Neural progenitor cell (in vitro differentiated cells): ENCODE measurements at regions not wholly inside any gene's neighbourhood (a gene's known extent, or its start where the extent isn't known, plus 50 kb on each side); places are given as distances from the start of the nearest gene placed in this dataset.

Experiments used
- DNase-seq: peaks from one replicate; pipeline ENCODE4 v3.0.0-alpha.2; 2016; ENCODE audit warnings: low spot score
- H2AFZ ChIP-seq: fragments of 200-600 bp; sonication (generic); replicated peaks from 2 replicates; pipeline ENCODE4 v1.6.1; 2016; ENCODE audit warnings: antibody characterized with exemption
- H3F3A ChIP-seq: fragments of 200-600 bp; sonication (generic); 2 replicates; pipeline ENCODE4 v1.6.1; 2016; ENCODE audit warnings: antibody characterized with exemption, low read depth
- H3K27ac ChIP-seq: fragments of 200-600 bp; sonication (generic); 2 replicates; pipeline ENCODE4 v1.5.1; 2016; ENCODE audit warnings: mild to moderate bottlenecking
- H3K27me3 ChIP-seq: fragments of 200-600 bp; sonication (generic); 2 replicates; pipeline ENCODE4 v1.6.1; 2016; ENCODE audit warnings: mild to moderate bottlenecking, moderate library complexity
- H3K36me3 ChIP-seq: fragments of 200-600 bp; sonication (generic); 2 replicates; pipeline ENCODE4 v1.5.1; 2016
- H3K4me1 ChIP-seq: fragments of 200-600 bp; sonication (generic); 2 replicates; pipeline ENCODE4 v1.6.1; 2016; ENCODE audit warnings: mixed run types
- H3K4me2 ChIP-seq: fragments of 200-600 bp; sonication (generic); 2 replicates; pipeline ENCODE4 v1.6.1; 2016
- H3K4me3 ChIP-seq: fragments of 200-600 bp; sonication (generic); 2 replicates; pipeline ENCODE4 v1.5.1; 2016
- H3K79me2 ChIP-seq: fragments of 200-600 bp; sonication (generic); 2 replicates; pipeline ENCODE4 v1.6.1; 2016; ENCODE audit warnings: low read depth
- H3K9ac ChIP-seq: fragments of 200-600 bp; sonication (generic); 2 replicates; pipeline ENCODE4 v1.6.1; 2016
- H3K9me3 ChIP-seq: fragments of 200-600 bp; sonication (generic); 2 replicates; pipeline ENCODE4 v1.5.1; 2016; ENCODE audit warnings: low read depth
- H4K20me1 ChIP-seq: fragments of 200-600 bp; sonication (generic); 2 replicates; pipeline ENCODE4 v1.6.1; 2016; ENCODE audit warnings: low read depth
- H3K27ac Mint-ChIP-seq: 3 replicates; pipeline ENCODE4 v1.8.0; 2021; ENCODE audit warnings: mixed read lengths
- H3K27me3 Mint-ChIP-seq: 2 replicates; pipeline ENCODE4 v1.8.0; 2022; ENCODE audit warnings: low read depth, mild to moderate bottlenecking, inconsistent platforms, moderate library complexity, mixed read lengths; ENCODE audit not compliant: insufficient read depth
- H3K36me3 Mint-ChIP-seq: 3 replicates; pipeline ENCODE4 v1.8.0; 2021; ENCODE audit warnings: mixed read lengths
- H3K4me1 Mint-ChIP-seq: 3 replicates; pipeline ENCODE4 v1.8.0; 2021; ENCODE audit warnings: mixed read lengths
- H3K4me3 Mint-ChIP-seq: 3 replicates; pipeline ENCODE4 v1.8.0; 2021; ENCODE audit warnings: mild to moderate bottlenecking, moderate library complexity, mixed read lengths
- H3K9me3 Mint-ChIP-seq: 3 replicates; pipeline ENCODE4 v1.8.0; 2020; ENCODE audit warnings: mixed read lengths
- EZH2 ChIP-seq: fragments of 200-600 bp; sonication (generic); IDR thresholded peaks from 2 replicates; pipeline ENCODE4 v1.6.1; 2017; ENCODE audit warnings: antibody characterized with exemption, mild to moderate bottlenecking, moderate library complexity
- EZH2phosphoT487 ChIP-seq: fragments of 200-600 bp; sonication (generic); IDR thresholded peaks from 2 replicates; pipeline ENCODE4 v1.6.1; 2017; ENCODE audit warnings: antibody characterized with exemption
- TF ChIP-seq, protein P1 (sequence below): fragments of 200-600 bp; sonication (generic); IDR thresholded peaks from 2 replicates; pipeline ENCODE4 v1.5.1; 2017; ENCODE audit warnings: antibody characterized with exemption, mild to moderate bottlenecking

DNA sequence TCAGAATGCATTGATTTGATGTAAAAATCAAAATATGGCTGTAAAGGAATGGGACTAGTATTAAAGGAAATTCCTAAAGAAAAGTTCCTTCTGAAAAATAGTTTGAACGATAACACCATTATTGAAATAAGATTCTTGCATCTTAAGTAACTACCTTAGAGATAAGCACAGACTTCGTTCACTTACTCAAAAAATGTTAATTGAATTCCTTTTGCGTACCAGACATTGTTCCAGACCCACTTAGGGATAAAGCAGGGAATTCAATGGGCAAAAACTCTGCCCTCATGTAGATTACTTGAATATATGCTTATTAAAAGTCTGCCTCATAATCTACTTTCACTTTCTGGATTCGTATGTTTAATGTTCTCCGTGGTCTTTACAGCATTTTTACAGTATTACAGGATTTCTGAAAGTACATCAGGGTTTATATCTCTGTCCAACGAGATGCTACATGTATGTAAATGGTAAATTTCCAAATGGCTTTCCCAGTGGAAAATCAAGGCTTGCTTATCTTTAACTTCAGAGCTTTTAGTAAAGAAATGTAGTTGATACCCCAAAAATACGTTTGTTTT is 213.7 kb downstream of the GXYLT1 start:
- H3K79me2 ChIP-seq, result no peaks in the 10 kb centered on the region
- H3K36me3 ChIP-seq, result peaks cover 4% of the 10 kb centered on the region
- no peak overlapping the region for H2AFZ ChIP-seq
- H3K4me3 Mint-ChIP-seq, result no peak overlapping the region
- no peak overlapping the region for H3K4me2 ChIP-seq
- H3K27me3 Mint-ChIP-seq, result peaks cover 3% of the 10 kb centered on the region
- no peaks in the 10 kb centered on the region for H3K27me3 ChIP-seq
- peaks cover 12% of the 10 kb centered on the region for H3K4me1 Mint-ChIP-seq
- H3K4me3 ChIP-seq, result no peak overlapping the region
- no peaks in the 10 kb centered on the region for H3K36me3 Mint-ChIP-seq
- no peak for DNase-seq
- no peaks in the 10 kb centered on the region for H3K9me3 ChIP-seq
- TF ChIP-seq EZH2 (no peak), EZH2phosphoT487 (no peak)
- TF ChIP-seq, protein P1, sequence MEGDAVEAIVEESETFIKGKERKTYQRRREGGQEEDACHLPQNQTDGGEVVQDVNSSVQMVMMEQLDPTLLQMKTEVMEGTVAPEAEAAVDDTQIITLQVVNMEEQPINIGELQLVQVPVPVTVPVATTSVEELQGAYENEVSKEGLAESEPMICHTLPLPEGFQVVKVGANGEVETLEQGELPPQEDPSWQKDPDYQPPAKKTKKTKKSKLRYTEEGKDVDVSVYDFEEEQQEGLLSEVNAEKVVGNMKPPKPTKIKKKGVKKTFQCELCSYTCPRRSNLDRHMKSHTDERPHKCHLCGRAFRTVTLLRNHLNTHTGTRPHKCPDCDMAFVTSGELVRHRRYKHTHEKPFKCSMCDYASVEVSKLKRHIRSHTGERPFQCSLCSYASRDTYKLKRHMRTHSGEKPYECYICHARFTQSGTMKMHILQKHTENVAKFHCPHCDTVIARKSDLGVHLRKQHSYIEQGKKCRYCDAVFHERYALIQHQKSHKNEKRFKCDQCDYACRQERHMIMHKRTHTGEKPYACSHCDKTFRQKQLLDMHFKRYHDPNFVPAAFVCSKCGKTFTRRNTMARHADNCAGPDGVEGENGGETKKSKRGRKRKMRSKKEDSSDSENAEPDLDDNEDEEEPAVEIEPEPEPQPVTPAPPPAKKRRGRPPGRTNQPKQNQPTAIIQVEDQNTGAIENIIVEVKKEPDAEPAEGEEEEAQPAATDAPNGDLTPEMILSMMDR, result no peak
- H3K4me1 ChIP-seq, result peaks cover 9% of the 10 kb centered on the region
- H3K9me3 Mint-ChIP-seq, result peaks cover 17% of the 10 kb centered on the region
- H3F3A ChIP-seq, result no peaks in the 10 kb centered on the region
- H3K27ac Mint-ChIP-seq, result no peak overlapping the region
- no peak overlapping the region for H3K9ac ChIP-seq
- no peak overlapping the region for H3K27ac ChIP-seq
- no peaks in the 10 kb centered on the region for H4K20me1 ChIP-seq

DNA sequence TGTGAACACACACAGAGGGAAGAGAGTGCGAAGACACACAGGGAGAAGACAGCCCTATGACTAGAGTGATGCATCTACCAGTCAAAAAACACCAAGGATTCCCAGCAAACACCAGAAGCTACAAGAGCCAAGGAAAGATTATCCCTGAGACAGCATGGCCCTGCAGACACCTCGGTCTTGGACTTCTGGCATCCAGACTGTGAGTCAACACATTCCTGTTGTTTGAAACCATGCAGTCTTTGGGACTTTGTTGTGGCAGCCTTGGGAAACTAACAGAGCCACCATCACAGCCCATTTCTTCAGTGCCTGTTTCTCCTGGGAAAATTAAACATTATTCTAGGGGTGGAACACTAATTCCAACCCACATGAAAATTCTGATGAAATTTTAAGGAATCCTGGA is 220.6 kb downstream of the GXYLT1 start:
- no peak overlapping the region for H3K27ac Mint-ChIP-seq
- peaks cover 11% of the 10 kb centered on the region for H3K9me3 Mint-ChIP-seq
- peaks cover 12% of the 10 kb centered on the region for H3F3A ChIP-seq
- H3K36me3 Mint-ChIP-seq, result no peaks in the 10 kb centered on the region
- no peak overlapping the region for H3K4me3 ChIP-seq
- H3K4me2 ChIP-seq, result no peak overlapping the region
- no peaks in the 10 kb centered on the region for H3K27me3 Mint-ChIP-seq
- peaks cover 23% of the 10 kb centered on the region for H3K4me1 Mint-ChIP-seq
- peaks cover 30% of the 10 kb centered on the region for H3K4me1 ChIP-seq
- H3K36me3 ChIP-seq, result peaks cover 7% of the 10 kb centered on the region
- H3K9me3 ChIP-seq, result no peaks in the 10 kb centered on the region
- H2AFZ ChIP-seq, result no peak overlapping the region
- no peak overlapping the region for H3K27ac ChIP-seq
- H3K4me3 Mint-ChIP-seq, result no peak overlapping the region
- DNase-seq, result no peak
- H3K79me2 ChIP-seq, result no peaks in the 10 kb centered on the region
- no peaks in the 10 kb centered on the region for H4K20me1 ChIP-seq
- TF ChIP-seq, protein P1, result no peak
- TF ChIP-seq EZH2 (no peak), EZH2phosphoT487 (no peak)
- H3K27me3 ChIP-seq, result no peaks in the 10 kb centered on the region
- no peak overlapping the region for H3K9ac ChIP-seq

DNA sequence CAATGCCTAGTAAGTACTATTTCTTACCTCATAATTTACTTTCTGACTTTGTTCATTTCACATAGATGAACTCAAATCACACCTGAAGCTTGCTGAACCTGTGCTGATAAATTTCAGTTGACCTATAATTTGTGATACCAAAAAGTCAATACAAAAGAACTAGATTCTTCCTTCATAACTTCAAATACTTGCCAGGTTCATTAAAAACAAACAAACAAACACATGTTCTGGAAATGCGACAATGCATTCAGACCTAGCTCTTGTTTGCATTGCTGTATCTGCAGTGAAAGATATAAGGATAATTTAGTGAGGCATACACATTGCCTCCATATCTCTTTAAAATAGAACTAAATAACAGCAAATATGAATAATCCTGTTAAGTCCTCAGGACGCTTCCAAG is 221.3 kb downstream of the GXYLT1 start:
- H3K4me1 ChIP-seq, result peaks cover 38% of the 10 kb centered on the region
- H3K9ac ChIP-seq, result no peak overlapping the region
- Mint-ChIP-seq H3K36me3 (no peaks in the 10 kb centered on the region), H3K9me3 (peaks cover 11% of the 10 kb centered on the region), H3K4me3 (no peak overlapping the region), H3K27ac (no peak overlapping the region), H3K27me3 (no peaks in the 10 kb centered on the region), H3K4me1 (peaks cover 29% of the 10 kb centered on the region)
- H3K4me3 ChIP-seq, result no peak overlapping the region
- no peaks in the 10 kb centered on the region for H3K27me3 ChIP-seq
- H3K27ac ChIP-seq, result no peak overlapping the region
- peaks cover 7% of the 10 kb centered on the region for H3K36me3 ChIP-seq
- no peaks in the 10 kb centered on the region for H4K20me1 ChIP-seq
- H3F3A ChIP-seq, result peaks cover 12% of the 10 kb centered on the region
- H3K4me2 ChIP-seq, result no peak overlapping the region
- no peak for DNase-seq
- TF ChIP-seq EZH2, result no peak
- TF ChIP-seq, protein P1, result no peak
- TF ChIP-seq EZH2phosphoT487, result no peak
- no peaks in the 10 kb centered on the region for H3K9me3 ChIP-seq
- H2AFZ ChIP-seq, result no peak overlapping the region
- H3K79me2 ChIP-seq, result no peaks in the 10 kb centered on the region
